ENCODE measurements at regions not wholly inside any gene's neighbourhood (a gene's known extent, or its start where the extent isn't known, plus 50 kb on each side); places are given as distances from the start of the nearest gene placed in this dataset.
"Not testable (repeated sequence)": the region's sequence is repeated elsewhere in the genome, so short reads cannot be mapped to it uniquely, and the experiment has no call there.

GRCh38 chr20:53738945-53739798 lies 145.5 kb upstream of the ZNF217 start:
- ATAC-seq (replicated peaks in 6 of 8), result peak in 3 of 8 experiments; percentile 59 to 69 (median 66)
- WGBS, 10 experiments, result 0 to 76% (median 45%) methylated on average over 3 to 10 of the region's 11 CpGs
- in situ Hi-C loops (cut with MboI; ENCODE audit: low pct_unique_long_range_greater_than_20kb in 2 of 9, low sequenced_read_pairs in 9 of 9, unreplicated experiment in 9 of 9), result no loop called here
- H3K4me1 ChIP-seq (replicated peaks in 1 of 2), result peaks cover 49 to 51% of the 10 kb centered on the region in 2 donors
- no peak overlapping the region for H3K27ac ChIP-seq
- peak overlapping the region in 1 of 5 donors; percentile 12 for H3K4me3 ChIP-seq

GRCh38 chr20:53738039-53738944 lies 144.7 kb upstream of the ZNF217 start:
- H3K4me3 ChIP-seq, result peak overlapping the region in 1 of 5 donors; percentile 12
- in situ Hi-C loops (cut with MboI; ENCODE audit: low pct_unique_long_range_greater_than_20kb in 2 of 9, low sequenced_read_pairs in 9 of 9, unreplicated experiment in 9 of 9), result no loop called here
- H3K27ac ChIP-seq, result peak overlapping the region in 1 of 2 donors; percentile 11
- peaks cover 49 to 51% of the 10 kb centered on the region in 2 donors for H3K4me1 ChIP-seq (replicated peaks in 1 of 2)
- peak; percentile 76 to 93 (median 88) for ATAC-seq (replicated peaks in 6 of 8)
- 12 to 58% (median 21%) methylated on average over 2 to 17 of the region's 26 CpGs; no CpG with 5 or more reads in 1 of the 10 experiments for WGBS, 10 experiments

GRCh38 chr20:53737396-53738038 lies 143.9 kb upstream of the ZNF217 start:
- WGBS, 10 experiments, result 7 to 70% (median 40%) methylated on average over 2 to 7 of the region's 8 CpGs; no CpG with 5 or more reads in 1 of the 10 experiments
- in situ Hi-C loops (cut with MboI; ENCODE audit: low pct_unique_long_range_greater_than_20kb in 2 of 9, low sequenced_read_pairs in 9 of 9, unreplicated experiment in 9 of 9), result no loop called here
- Histone ChIP-seq H3K4me1 (replicated peaks in 1 of 2) (peaks cover 49 to 51% of the 10 kb centered on the region in 2 donors), H3K4me3 (no peak overlapping the region), H3K27ac (no peak overlapping the region)
- peak in 4 of 8 experiments; percentile 18 to 41 (median 31) for ATAC-seq (replicated peaks in 6 of 8)

- WGBS, 10 experiments, result 30 to 83% (median 55%) methylated on average over 2 to 5 of the region's 6 CpGs; no CpG with 5 or more reads in 1 of the 10 experiments
- H3K27ac ChIP-seq, result no peak overlapping the region
- H3K4me1 ChIP-seq (replicated peaks in 1 of 2), result peaks cover 49 to 51% of the 10 kb centered on the region in 2 donors
- ATAC-seq (replicated peaks in 6 of 8), result no peak
- in situ Hi-C loops (cut with MboI; ENCODE audit: low pct_unique_long_range_greater_than_20kb in 2 of 9, low sequenced_read_pairs in 9 of 9, unreplicated experiment in 9 of 9), result no loop called here
- no peak overlapping the region for H3K4me3 ChIP-seq
These were observed 143.2 kb upstream of the ZNF217 start for GRCh38 chr20:53736757-53737395.

- peaks cover 49 to 51% of the 10 kb centered on the region in 2 donors for H3K4me1 ChIP-seq (replicated peaks in 1 of 2)
- in situ Hi-C loops (cut with MboI; ENCODE audit: low pct_unique_long_range_greater_than_20kb in 2 of 9, low sequenced_read_pairs in 9 of 9, unreplicated experiment in 9 of 9), result no loop called here
- WGBS, 10 experiments, result 40 to 100% (median 70%) methylated on average over 1 to 7 of the region's 7 CpGs; no CpG with 5 or more reads in 3 of the 10 experiments
- no peak for ATAC-seq (replicated peaks in 6 of 8)
- no peak overlapping the region for H3K4me3 ChIP-seq
- no peak overlapping the region for H3K27ac ChIP-seq
These were observed 142.6 kb upstream of the ZNF217 start for GRCh38 chr20:53736122-53736756.

GRCh38 chr20:53735536-53736050 lies 142.0 kb upstream of the ZNF217 start:
- 10 to 93% (median 38%) methylated on average over 1 to 5 of the region's 5 CpGs; no CpG with 5 or more reads in 1 of the 10 experiments for WGBS, 10 experiments
- Histone ChIP-seq H3K4me1 (replicated peaks in 1 of 2) (peaks cover 47 to 48% of the 10 kb centered on the region in 2 donors), H3K27ac (no peak overlapping the region), H3K4me3 (no peak overlapping the region)
- in situ Hi-C loops (cut with MboI; ENCODE audit: low pct_unique_long_range_greater_than_20kb in 2 of 9, low sequenced_read_pairs in 9 of 9, unreplicated experiment in 9 of 9), result no loop called here
- ATAC-seq (replicated peaks in 6 of 8), result no peak

GRCh38 chr20:53734006-53734688 lies 140.5 kb upstream of the ZNF217 start:
- no peak for ATAC-seq (replicated peaks in 6 of 8)
- H3K4me3 ChIP-seq, result no peak overlapping the region
- no peak overlapping the region for H3K27ac ChIP-seq
- 60 to 100% (median 100%) methylated on average over 1 to 6 of the region's 7 CpGs for WGBS, 10 experiments
- peaks cover 33 to 34% of the 10 kb centered on the region in 2 donors for H3K4me1 ChIP-seq (replicated peaks in 1 of 2)
- in situ Hi-C loops (cut with MboI; ENCODE audit: low pct_unique_long_range_greater_than_20kb in 2 of 9, low sequenced_read_pairs in 9 of 9, unreplicated experiment in 9 of 9), result no loop called here

GRCh38 chr20:53731595-53731994 lies 138.0 kb upstream of the ZNF217 start:
- ATAC-seq (replicated peaks in 6 of 8), result no peak
- no peak overlapping the region for H3K4me3 ChIP-seq
- 26 to 100% (median 85%) methylated on average over 1 to 2 of the region's 2 CpGs; no CpG with 5 or more reads in 1 of the 10 experiments for WGBS, 10 experiments

GRCh38 chr20:53728359-53728758 lies 134.7 kb upstream of the ZNF217 start:
- H3K4me3 ChIP-seq, result no peak overlapping the region
- peaks cover 0 to 2% of the 10 kb centered on the region in 2 donors for H3K4me1 ChIP-seq (replicated peaks in 1 of 2)
- 67 to 100% (median 100%) methylated on average over 1 of the region's 1 CpG; no CpG with 5 or more reads in 4 of the 10 experiments for WGBS, 10 experiments
- in situ Hi-C loops (cut with MboI; ENCODE audit: low pct_unique_long_range_greater_than_20kb in 2 of 9, low sequenced_read_pairs in 9 of 9, unreplicated experiment in 9 of 9), result no loop called here
- no peak overlapping the region for H3K27ac ChIP-seq
- no peak for ATAC-seq (replicated peaks in 6 of 8)

More at GRCh38 chr20:53731595-53731994, 138.0 kb upstream of the ZNF217 start:
- H3K4me1 ChIP-seq (replicated peaks in 1 of 2), result peaks cover 7 to 9% of the 10 kb centered on the region in 2 donors
- H3K27ac ChIP-seq, result no peak overlapping the region
- in situ Hi-C loops (cut with MboI; ENCODE audit: low pct_unique_long_range_greater_than_20kb in 2 of 9, low sequenced_read_pairs in 9 of 9, unreplicated experiment in 9 of 9), result no loop called here

- in situ Hi-C loops (cut with MboI; ENCODE audit: low pct_unique_long_range_greater_than_20kb in 2 of 9, low sequenced_read_pairs in 9 of 9, unreplicated experiment in 9 of 9); H3K4me3 ChIP-seq; H3K4me1 ChIP-seq (replicated peaks in 1 of 2); ATAC-seq (replicated peaks in 6 of 8); H3K27ac ChIP-seq: not testable (repeated sequence)
- WGBS, 10 experiments, result 81 to 100% (median 96%) methylated on average over 2 to 4 of the region's 4 CpGs; no CpG with 5 or more reads in 3 of the 10 experiments
These were observed 133.6 kb upstream of the ZNF217 start for GRCh38 chr20:53727239-53727638.

GRCh38 chr20:53725575-53725970 lies 131.9 kb upstream of the ZNF217 start:
- Histone ChIP-seq H3K4me1 (replicated peaks in 1 of 2) (no peaks in the 10 kb centered on the region), H3K4me3 (no peak overlapping the region), H3K27ac (no peak overlapping the region)
- in situ Hi-C loops (cut with MboI; ENCODE audit: low pct_unique_long_range_greater_than_20kb in 2 of 9, low sequenced_read_pairs in 9 of 9, unreplicated experiment in 9 of 9), result no loop called here
- no peak for ATAC-seq (replicated peaks in 6 of 8)
- whole genome bisulfite sequencing, 10 experiments, result 81 to 99% (median 97%) methylated on average over 2 to 10 of the region's 11 CpGs; no CpG with 5 or more reads in 7 of the 10 experiments
